ENCODE measurements at regions not wholly inside any gene's neighbourhood (a gene's known extent, or its start where the extent isn't known, plus 50 kb on each side); places are given as distances from the start of the nearest gene placed in this dataset.

- TF ChIP-seq EZH2phosphoT487 (IDR thresholded peaks at IDR 0.05; ENCODE audit: borderline replicate concordance) (no peak), CTCF (conservative IDR thresholded peaks at IDR 0.05; ENCODE audit: low read length) (no peak)
- H3K4me3 ChIP-seq (ENCODE audit: low read length, poor library complexity, severe bottlenecking): no peak overlapping the region
- H3K36me3 ChIP-seq (ENCODE audit: insufficient read depth, low read length): no peaks in the 10 kb centered on the region
- no peak overlapping the region for H3K9ac ChIP-seq (ENCODE audit: low read depth, low read length, poor library complexity, severe bottlenecking)
- H3K79me2 ChIP-seq (ENCODE audit: insufficient read depth, low read length): no peaks in the 10 kb centered on the region
- no peak overlapping the region for H3K4me2 ChIP-seq (ENCODE audit: low read depth, low read length, poor library complexity, severe bottlenecking)
- H2AFZ ChIP-seq (ENCODE audit: low read length): no peak overlapping the region
- no peaks in the 10 kb centered on the region for H3K27me3 ChIP-seq (ENCODE audit: insufficient read depth, low read length, poor library complexity, severe bottlenecking)
- no peaks in the 10 kb centered on the region for H3K9me2 ChIP-seq (replicated peaks; ENCODE audit: low read depth, low read length)
- no peaks in the 10 kb centered on the region for H4K20me1 ChIP-seq (ENCODE audit: insufficient read depth, low read length, poor library complexity, severe bottlenecking)
- no peaks in the 10 kb centered on the region for H3F3A ChIP-seq (ENCODE audit: low read depth)
- H3K4me1 ChIP-seq (ENCODE audit: insufficient read depth, low read length, poor library complexity, severe bottlenecking): no peaks in the 10 kb centered on the region
- no peaks in the 10 kb centered on the region for H3K9me3 ChIP-seq (ENCODE audit: insufficient read depth, low read depth, low read length)
These were observed 253.2 kb upstream of the SMIM30 start for GRCh38 chr7:113371416-113372043.

- H3K4me1 ChIP-seq (ENCODE audit: insufficient read depth, low read length, poor library complexity, severe bottlenecking): no peaks in the 10 kb centered on the region
- no peaks in the 10 kb centered on the region for H4K20me1 ChIP-seq (ENCODE audit: insufficient read depth, low read length, poor library complexity, severe bottlenecking)
- no peaks in the 10 kb centered on the region for H3K79me2 ChIP-seq (ENCODE audit: insufficient read depth, low read length)
- H3K9me2 ChIP-seq (replicated peaks; ENCODE audit: low read depth, low read length): no peaks in the 10 kb centered on the region
- H3K4me2 ChIP-seq (ENCODE audit: low read depth, low read length, poor library complexity, severe bottlenecking): no peak overlapping the region
- no peaks in the 10 kb centered on the region for H3K9me3 ChIP-seq (ENCODE audit: insufficient read depth, low read depth, low read length)
- H3K9ac ChIP-seq (ENCODE audit: low read depth, low read length, poor library complexity, severe bottlenecking): no peak overlapping the region
- H2AFZ ChIP-seq (ENCODE audit: low read length): no peak overlapping the region
- H3K4me3 ChIP-seq (ENCODE audit: low read length, poor library complexity, severe bottlenecking): no peak overlapping the region
- H3K27me3 ChIP-seq (ENCODE audit: insufficient read depth, low read length, poor library complexity, severe bottlenecking): no peaks in the 10 kb centered on the region
- TF ChIP-seq CTCF (conservative IDR thresholded peaks at IDR 0.05; ENCODE audit: low read length): no peak
- TF ChIP-seq EZH2phosphoT487 (IDR thresholded peaks at IDR 0.05; ENCODE audit: borderline replicate concordance): no peak
- no peaks in the 10 kb centered on the region for H3K36me3 ChIP-seq (ENCODE audit: insufficient read depth, low read length)
- H3F3A ChIP-seq (ENCODE audit: low read depth): no peaks in the 10 kb centered on the region
These were observed 252.6 kb upstream of the SMIM30 start for GRCh38 chr7:113370910-113371309.

- Histone ChIP-seq H3K4me1 (ENCODE audit: insufficient read depth, low read length, poor library complexity, severe bottlenecking) (no peaks in the 10 kb centered on the region), H2AFZ (ENCODE audit: low read length) (no peak overlapping the region), H3K27me3 (ENCODE audit: insufficient read depth, low read length, poor library complexity, severe bottlenecking) (no peaks in the 10 kb centered on the region), H3K4me2 (ENCODE audit: low read depth, low read length, poor library complexity, severe bottlenecking) (no peak overlapping the region), H3K36me3 (ENCODE audit: insufficient read depth, low read length) (no peaks in the 10 kb centered on the region), H4K20me1 (ENCODE audit: insufficient read depth, low read length, poor library complexity, severe bottlenecking) (no peaks in the 10 kb centered on the region), H3K9me2 (replicated peaks; ENCODE audit: low read depth, low read length) (no peaks in the 10 kb centered on the region), H3K9ac (ENCODE audit: low read depth, low read length, poor library complexity, severe bottlenecking) (no peak overlapping the region), H3K79me2 (ENCODE audit: insufficient read depth, low read length) (no peaks in the 10 kb centered on the region), H3K4me3 (ENCODE audit: low read length, poor library complexity, severe bottlenecking) (no peak overlapping the region), H3K9me3 (ENCODE audit: insufficient read depth, low read depth, low read length) (no peaks in the 10 kb centered on the region), H3F3A (ENCODE audit: low read depth) (no peaks in the 10 kb centered on the region)
- no peak for TF ChIP-seq CTCF (conservative IDR thresholded peaks at IDR 0.05; ENCODE audit: low read length)
- TF ChIP-seq EZH2phosphoT487 (IDR thresholded peaks at IDR 0.05; ENCODE audit: borderline replicate concordance): no peak
These were observed 249.9 kb upstream of the SMIM30 start for GRCh38 chr7:113368256-113368655.
